HG02852 (cell line): ENCODE measurements at regions not wholly inside any gene's neighbourhood (a gene's known extent, or its start where the extent isn't known, plus 50 kb on each side); places are given as distances from the start of the nearest gene placed in this dataset.

ENCODE experiments used
- ATAC-seq: cut with Tn5 transposase; IDR thresholded peaks from one replicate; pipeline ENCODE4 v1.9.1; 2021; ENCODE audit warnings: mild to moderate bottlenecking, moderate library complexity; ENCODE audit not compliant: unreplicated experiment

- ATAC-seq = no peak
These were observed 645.6 kb downstream of the RNF144B start for GRCh38 chr6:19032591-19033295.

GRCh38 chr6:19033683-19034082 lies 646.5 kb downstream of the RNF144B start:
- ATAC-seq = no peak

GRCh38 chr6:19034986-19035385 lies 647.8 kb downstream of the RNF144B start:
- no peak for ATAC-seq

- ATAC-seq = no peak
These were observed 648.5 kb downstream of the RNF144B start for GRCh38 chr6:19035461-19036195.

GRCh38 chr6:19036196-19036555 lies 649.0 kb downstream of the RNF144B start:
- no peak for ATAC-seq

- ATAC-seq = no peak
These were observed 650.5 kb downstream of the RNF144B start for GRCh38 chr6:19037607-19038006.

GRCh38 chr6:19039287-19039686 lies 652.1 kb downstream of the RNF144B start:
- no peak for ATAC-seq

- ATAC-seq = no peak
These were observed 654.8 kb downstream of the RNF144B start for GRCh38 chr6:19041906-19042305.

GRCh38 chr6:19042420-19042819 lies 655.3 kb downstream of the RNF144B start:
- no peak for ATAC-seq

GRCh38 chr6:19050765-19051164 lies 663.6 kb downstream of the RNF144B start:
- ATAC-seq = no peak

- ATAC-seq = no peak
These were observed 665.1 kb downstream of the RNF144B start for GRCh38 chr6:19052219-19052618.

GRCh38 chr6:19059102-19059501 lies 672.0 kb downstream of the RNF144B start:
- no peak for ATAC-seq

- ATAC-seq = no peak
These were observed 680.0 kb downstream of the RNF144B start for GRCh38 chr6:19067165-19067564.

GRCh38 chr6:19070520-19070919 lies 683.4 kb downstream of the RNF144B start:
- ATAC-seq = no peak

GRCh38 chr6:19083801-19084200 lies 696.7 kb downstream of the RNF144B start:
- no peak for ATAC-seq

- no peak for ATAC-seq
These were observed 699.3 kb downstream of the RNF144B start for GRCh38 chr6:19086480-19086879.

GRCh38 chr6:19087296-19087695 lies 700.1 kb downstream of the RNF144B start:
- no peak for ATAC-seq

- no peak for ATAC-seq
These were observed 700.7 kb downstream of the RNF144B start for GRCh38 chr6:19087897-19088296.

GRCh38 chr6:19100752-19101151 lies 713.6 kb downstream of the RNF144B start:
- no peak for ATAC-seq

GRCh38 chr6:19102936-19103335 lies 715.8 kb downstream of the RNF144B start:
- no peak for ATAC-seq

- no peak for ATAC-seq
These were observed 720.3 kb downstream of the RNF144B start for GRCh38 chr6:19107468-19107867.

- ATAC-seq = no peak
These were observed 715.6 kb upstream of the ID4 start for GRCh38 chr6:19121521-19121920.

- no peak for ATAC-seq
These were observed 710.1 kb upstream of the ID4 start for GRCh38 chr6:19127081-19127480.
